H1 (cell line): ENCODE measurements at regions not wholly inside any gene's neighbourhood (a gene's known extent, or its start where the extent isn't known, plus 50 kb on each side); places are given as distances from the start of the nearest gene placed in this dataset.

ENCODE experiments used
- CTCF ChIA-PET: fragments of 300-600 bp; sonication (Branson Sonifier 250); formaldehyde crosslinking; loops from one replicate; lab custom pipeline; 2021; ENCODE audit not compliant: partially characterized antibody; lab: Charles Lee
- POLR2A ChIA-PET: fragments of 300-600 bp; sonication (Branson Sonifier 250); formaldehyde crosslinking; loops from one replicate; lab custom pipeline; 2021; ENCODE audit warnings: inconsistent platforms; ENCODE audit not compliant: partially characterized antibody; lab: Charles Lee
- DNase-seq, 2 experiments: peaks; one replicate each; pipeline versions ENCODE4 v3.0.0 to v3.0.0-alpha.2; 2010 to 2022; ENCODE audit warnings: low spot score in 2 of 2, low read depth in 1 of 2, mixed read lengths in 1 of 2
- FAIRE-seq: peaks from 2 replicates; lab custom pipeline; 2011; peaks lifted over from hg19 to GRCh38; lab: Jason Lieb, UNC
- H2AFZ ChIP-seq: 2 replicates; pipeline ENCODE4 v1.8.1; 2012; ENCODE audit warnings: low read length, inconsistent platforms
- H2AK5ac ChIP-seq: 2 replicates; pipeline ENCODE4 v1.6.1; 2013; ENCODE audit warnings: low read depth, low read length
- H2BK120ac ChIP-seq: replicated peaks from 2 replicates; pipeline ENCODE3; 2013; ENCODE audit warnings: low read depth, low read length, inconsistent platforms
- H2BK12ac ChIP-seq: 2 replicates; pipeline ENCODE4 v1.6.1; 2013; ENCODE audit warnings: low read depth, low read length
- H2BK15ac ChIP-seq: 2 replicates; pipeline ENCODE4 v1.6.1; 2013; ENCODE audit warnings: low read length
- H2BK20ac ChIP-seq: 2 replicates; pipeline ENCODE4 v1.6.1; 2013; ENCODE audit warnings: low read length
- H2BK5ac ChIP-seq: 2 replicates; pipeline ENCODE4 v1.6.1; 2013; ENCODE audit warnings: low read depth, low read length
- H3K14ac ChIP-seq: 2 replicates; pipeline ENCODE4 v1.6.1; 2013; ENCODE audit warnings: inconsistent platforms; ENCODE audit not compliant: insufficient read length
- H3K18ac ChIP-seq: 2 replicates; pipeline ENCODE4 v1.6.1; 2013; ENCODE audit warnings: low read length; ENCODE audit errors: extremely low read depth
- H3K23ac ChIP-seq: 2 replicates; pipeline ENCODE4 v1.6.1; 2013; ENCODE audit warnings: inconsistent platforms; ENCODE audit not compliant: insufficient read length
- H3K23me2 ChIP-seq: 2 replicates; pipeline ENCODE4 v1.6.1; 2013; ENCODE audit warnings: low read depth, low read length
- H3K27ac ChIP-seq: 2 replicates; pipeline ENCODE4 v1.6.1; 2011; ENCODE audit warnings: low read depth, low read length, inconsistent platforms
- H3K27me3 ChIP-seq, 4 experiments: replicated peaks in 1 of 4; 1 replicate in 1 of 4; 2 replicates in 3 of 4; pipeline versions ENCODE4 v1.6.1 to v1.8.1; 2011 to 2013; ENCODE audit warnings: low read length in 3 of 4, mild to moderate bottlenecking in 3 of 4, inconsistent platforms in 2 of 4, mixed read lengths in 2 of 4, moderate library complexity in 1 of 4; ENCODE audit not compliant: control insufficient read depth in 3 of 4, insufficient read depth in 3 of 4; ENCODE audit errors: extremely low read depth in 1 of 4
- H3K36me3 ChIP-seq, 4 experiments: 2 replicates each; pipeline versions ENCODE4 v1.6.1 to v1.8.1; 2011 to 2013; ENCODE audit warnings: mild to moderate bottlenecking in 4 of 4, low read length in 3 of 4, moderate library complexity in 2 of 4, control low read depth in 1 of 4, inconsistent platforms in 1 of 4; ENCODE audit not compliant: insufficient read depth in 4 of 4, control insufficient read depth in 2 of 4
- H3K4ac ChIP-seq: replicated peaks from 2 replicates; pipeline ENCODE3; 2013; ENCODE audit warnings: low read length, low read depth, mixed read lengths, inconsistent platforms; ENCODE audit not compliant: insufficient read length
- H3K4me1 ChIP-seq, 4 experiments: replicated peaks in 1 of 4; 1 replicate in 1 of 4; 2 replicates in 3 of 4; pipeline versions ENCODE4 v1.6.1 to v1.8.1; 2011 to 2013; ENCODE audit warnings: low read length in 3 of 4, inconsistent platforms in 2 of 4, mixed read lengths in 1 of 4; ENCODE audit not compliant: insufficient read depth in 4 of 4, control insufficient read depth in 3 of 4
- H3K4me2 ChIP-seq, 2 experiments: 2 replicates each; pipeline versions ENCODE4 v1.6.1 to v1.8.1; 2011 to 2013; ENCODE audit warnings: low read depth in 2 of 2, low read length in 2 of 2, control low read depth in 1 of 2, inconsistent platforms in 1 of 2, mild to moderate bottlenecking in 1 of 2; ENCODE audit not compliant: insufficient read depth in 1 of 2
- H3K4me3 ChIP-seq, 4 experiments: fragments of 200-600, 300-600 bp in 1 of 4; sonication (generic), shearing (Covaris generic), sonication (Bioruptor Twin) in 1 of 4; 2 replicates each; pipeline versions ENCODE4 v1.5.1 to v1.8.1; 2011 to 2016; ENCODE audit warnings: low read length in 4 of 4, low read depth in 3 of 4, control low read depth in 2 of 4, inconsistent platforms in 2 of 4, mild to moderate bottlenecking in 2 of 4, mixed read lengths in 1 of 4, moderate library complexity in 1 of 4; ENCODE audit not compliant: insufficient read depth in 2 of 4; ENCODE audit errors: extremely low read depth in 1 of 4
- H3K56ac ChIP-seq: replicated peaks from 2 replicates; pipeline ENCODE3; 2013; ENCODE audit warnings: low read depth, mild to moderate bottlenecking, mixed read lengths, low read length, inconsistent platforms; ENCODE audit not compliant: insufficient read length
- H3K79me1 ChIP-seq: 2 replicates; pipeline ENCODE4 v1.6.1; 2013; ENCODE audit warnings: low read depth, low read length, control low read depth
- H3K79me2 ChIP-seq, 2 experiments: 2 replicates each; pipeline versions ENCODE4 v1.6.1 to v1.8.1; 2012 to 2013; ENCODE audit warnings: low read length in 2 of 2, mild to moderate bottlenecking in 2 of 2, inconsistent platforms in 1 of 2; ENCODE audit not compliant: insufficient read depth in 2 of 2, control insufficient read depth in 1 of 2
- H3K9ac ChIP-seq, 4 experiments: replicated peaks in 1 of 4; 1 replicate in 1 of 4; 2 replicates in 3 of 4; pipeline versions ENCODE4 v1.6.1 to v1.8.1; 2011 to 2013; ENCODE audit warnings: low read depth in 3 of 4, low read length in 3 of 4, control low read depth in 2 of 4, mild to moderate bottlenecking in 2 of 4, moderate library complexity in 2 of 4, inconsistent platforms in 1 of 4; ENCODE audit errors: extremely low read depth in 1 of 4
- H3K9me3 ChIP-seq, 2 experiments: 2 replicates each; pipeline versions ENCODE4 v1.6.1 to v1.8.1; 2012 to 2013; ENCODE audit warnings: mild to moderate bottlenecking in 2 of 2, moderate library complexity in 2 of 2, control low read depth in 1 of 2, inconsistent platforms in 1 of 2, low read depth in 1 of 2, low read length in 1 of 2, mixed read lengths in 1 of 2; ENCODE audit not compliant: insufficient read depth in 2 of 2
- H4K20me1 ChIP-seq, 2 experiments: replicated peaks in 1 of 2; 2 replicates each; pipeline versions ENCODE3 to v1.8.1; 2011 to 2013; ENCODE audit warnings: inconsistent platforms in 2 of 2, low read length in 2 of 2, mild to moderate bottlenecking in 1 of 2; ENCODE audit not compliant: insufficient read depth in 2 of 2, control insufficient read depth in 1 of 2
- H4K5ac ChIP-seq: 2 replicates; pipeline ENCODE4 v1.6.1; 2013; ENCODE audit warnings: low read length, low read depth, mixed read lengths, inconsistent platforms; ENCODE audit not compliant: insufficient read length
- H4K8ac ChIP-seq: 2 replicates; pipeline ENCODE4 v1.8.0; 2013; ENCODE audit warnings: mild to moderate bottlenecking, moderate library complexity, low read length, inconsistent platforms; ENCODE audit not compliant: insufficient read depth; ENCODE audit errors: extremely low read depth
- H4K91ac ChIP-seq: replicated peaks from 2 replicates; pipeline ENCODE3; 2013; ENCODE audit warnings: low read length, mixed read lengths, inconsistent platforms; ENCODE audit not compliant: insufficient read length
- ASH2L ChIP-seq: fragments of 200-600, 300-600 bp; sonication (generic); IDR thresholded peaks from one replicate; pipeline ENCODE4 v1.7.1; 2017; ENCODE audit warnings: low read length
- FOSL1 ChIP-seq: IDR thresholded peaks from 2 replicates; pipeline ENCODE4 v1.6.1; 2011; ENCODE audit warnings: mild to moderate bottlenecking, low read depth, low read length, moderate library complexity; ENCODE audit not compliant: insufficient read depth
- PHF8 ChIP-seq: fragments of 200-600 bp; sonication (generic); conservative IDR thresholded peaks from 2 replicates; pipeline ENCODE4 v1.7.1; 2012; ENCODE audit warnings: low read depth, mild to moderate bottlenecking, inconsistent platforms, low read length, moderate library complexity
- POU5F1 ChIP-seq: IDR thresholded peaks from 2 replicates; pipeline ENCODE4 v1.6.1; 2011; ENCODE audit warnings: low read depth, mild to moderate bottlenecking, low read length, moderate library complexity
- SP1 ChIP-seq: IDR thresholded peaks from 2 replicates; pipeline ENCODE4 v1.6.1; 2011; ENCODE audit warnings: low read depth, low read length
- SRF ChIP-seq: IDR thresholded peaks from 2 replicates; pipeline ENCODE4 v1.6.1; 2011; ENCODE audit warnings: mild to moderate bottlenecking, low read depth, low read length, moderate library complexity
- TAF7 ChIP-seq: optimal IDR thresholded peaks from 2 replicates; pipeline ENCODE3; 2011; ENCODE audit warnings: low read depth, mild to moderate bottlenecking, inconsistent platforms, low read length, moderate library complexity, borderline replicate concordance
- WGBS, 2 experiments: shearing (Covaris generic) in 1 of 2; methylation state at CpG; one replicate each; pipeline versions ENCODE4 v1.1.6 to v1.1.7; 2013 to 2015; ENCODE audit warnings: low lambda C conversion rate in 2 of 2, mixed read lengths in 2 of 2, inconsistent platforms in 1 of 2, low coverage in 1 of 2, missing lambda C conversion rate in 1 of 2; ENCODE audit not compliant: insufficient replicate concordance in 2 of 2, insufficient coverage in 1 of 2, insufficient read length in 1 of 2; ENCODE audit errors: extremely low coverage in 1 of 2, missing lambda C conversion rate in 1 of 2; 5-methylcytosine and 5-hydroxymethylcytosine counted together
- TF ChIP-seq, protein P1 (sequence below): IDR thresholded peaks from 2 replicates; pipeline ENCODE4 v1.6.1; 2011; ENCODE audit warnings: low read depth, mild to moderate bottlenecking, low read length; ENCODE audit not compliant: insufficient read depth

DNA sequence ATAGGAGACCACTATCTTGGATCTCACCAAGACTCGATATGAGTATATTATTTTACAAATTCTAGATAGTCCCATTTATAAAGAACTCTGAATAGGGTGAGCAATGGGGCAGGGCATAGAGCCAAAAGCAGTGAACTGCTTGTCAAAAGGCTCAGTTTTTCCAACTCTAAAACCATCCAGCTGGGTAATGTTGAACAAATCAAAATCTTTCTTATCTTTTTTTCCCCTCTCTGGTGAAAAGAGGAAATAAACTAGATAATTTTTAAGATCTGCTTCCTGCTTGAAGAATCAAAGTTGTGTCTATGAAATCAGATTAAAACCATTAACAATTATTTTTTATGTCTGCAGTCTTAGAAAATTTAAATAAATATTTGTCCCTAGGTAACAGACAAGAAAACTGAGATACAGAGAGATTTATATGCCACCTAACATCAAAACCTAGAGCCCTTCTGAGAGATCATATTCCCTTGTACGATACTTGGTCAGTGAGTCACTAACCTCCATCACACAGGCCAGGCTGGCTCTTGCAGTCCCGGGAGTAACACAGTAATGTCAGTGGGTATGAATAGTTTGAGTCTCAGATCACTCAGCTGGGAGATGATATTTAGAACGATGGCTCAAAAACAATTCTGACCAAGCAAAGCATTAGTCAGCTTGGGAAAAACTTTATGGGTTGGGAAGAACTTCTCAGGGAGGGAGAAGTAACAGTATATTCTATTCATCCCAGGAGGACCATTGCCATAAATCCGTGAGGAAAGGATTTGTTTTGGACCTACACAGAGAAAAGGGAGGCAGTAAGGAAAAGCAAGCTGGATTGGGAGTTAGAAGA is 178.8 kb downstream of the REEP3 start:
- Histone ChIP-seq H3K9ac (no peak overlapping the region), H2BK20ac (no peak overlapping the region), H3K56ac (no peak overlapping the region), H4K20me1 (no peaks in the 10 kb centered on the region), H3K27me3 (no peaks in the 10 kb centered on the region), H2BK120ac (no peak overlapping the region), H3K18ac (no peak overlapping the region), H4K91ac (no peak overlapping the region), H3K14ac (no peak overlapping the region), H3K27ac (no peak overlapping the region), H3K79me1 (no peaks in the 10 kb centered on the region), H2AFZ (0 out of 2 replicates have a peak overlapping the region, but pooled peaks have one; percentile 37), H3K4me1 (no peaks in the 10 kb centered on the region), H3K9me3 (no peaks in the 10 kb centered on the region), H3K4ac (no peak overlapping the region), H2BK15ac (no peak overlapping the region), H3K36me3 (no peaks in the 10 kb centered on the region), H2AK5ac (no peak overlapping the region), H3K23ac (no peak overlapping the region), H4K5ac (no peak overlapping the region), H2BK5ac (no peak overlapping the region), H4K8ac (no peak overlapping the region), H3K23me2 (no peaks in the 10 kb centered on the region), H2BK12ac (no peak overlapping the region), H3K4me3 (no peak overlapping the region), H3K79me2 (no peaks in the 10 kb centered on the region), H3K4me2 (no peak overlapping the region)
- CTCF ChIA-PET, result interaction anchor here (0.6 to 1.3 kb wide), 8 partner anchors 17 to 71 kb away, joined by 3 to 6 read pairs (median 4); no protein-coding TSS in a partner anchor
- FAIRE-seq (no peak), DNase-seq (no peak)
- 85% methylated on average over 5 of the region's 5 CpGs; no CpG with 5 or more reads in 1 of the 2 experiments for WGBS, 2 experiments
- POLR2A ChIA-PET, result interaction anchor here (0.9 to 1.6 kb wide), 3 partner anchors 13 to 69 kb away, joined by 3 to 4 read pairs (median 4); no protein-coding TSS in a partner anchor
- TF ChIP-seq TAF7 (no peak), SRF (no peak), SP1 (no peak), FOSL1 (no peak), PHF8 (no peak), POU5F1 (no peak), ASH2L (no peak)
- TF ChIP-seq, protein P1, sequence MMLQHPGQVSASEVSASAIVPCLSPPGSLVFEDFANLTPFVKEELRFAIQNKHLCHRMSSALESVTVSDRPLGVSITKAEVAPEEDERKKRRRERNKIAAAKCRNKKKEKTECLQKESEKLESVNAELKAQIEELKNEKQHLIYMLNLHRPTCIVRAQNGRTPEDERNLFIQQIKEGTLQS, result no peak
